GM13976 (cell line): ENCODE measurements at regions not wholly inside any gene's neighbourhood (a gene's known extent, or its start where the extent isn't known, plus 50 kb on each side); places are given as distances from the start of the nearest gene placed in this dataset.
"Not testable (repeated sequence)": the region's sequence is repeated elsewhere in the genome, so short reads cannot be mapped to it uniquely, and the experiment has no call there.

Experiments
- DNase-seq: peaks from one replicate; pipeline ENCODE4 v3.0.0; 2012; ENCODE audit warnings: low spot score
- in situ Hi-C: fragments of 300-500 bp; cut with MboI; formaldehyde crosslinking; loops from one replicate; pipeline ENCODE4 v1.12.0; 2022; ENCODE audit warnings: low sequenced_read_pairs, mixed read lengths, inconsistent platforms; ENCODE audit not compliant: unreplicated experiment

DNA sequence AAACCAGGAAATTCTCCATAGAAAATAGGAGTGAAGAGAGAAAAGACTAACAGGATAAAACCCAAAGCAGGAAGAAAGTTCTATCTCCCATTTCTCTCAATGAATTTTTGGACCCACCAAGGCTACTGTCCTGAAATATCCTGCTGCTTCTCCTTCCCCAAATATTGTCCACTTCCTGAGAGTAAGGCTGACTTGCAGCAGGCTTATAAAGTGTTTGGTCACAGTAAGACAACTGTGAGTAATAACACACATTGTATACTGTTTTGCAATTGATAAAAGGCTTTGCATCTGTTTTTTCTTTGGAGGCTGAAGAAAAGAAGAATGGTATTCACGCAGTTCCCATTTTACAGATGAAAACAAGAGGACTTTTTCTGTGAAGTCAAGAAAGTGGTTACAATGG is 52.8 kb downstream of the FOXD4L6 start:
- DNase-seq, in situ Hi-C loops: not testable (repeated sequence)

DNA sequence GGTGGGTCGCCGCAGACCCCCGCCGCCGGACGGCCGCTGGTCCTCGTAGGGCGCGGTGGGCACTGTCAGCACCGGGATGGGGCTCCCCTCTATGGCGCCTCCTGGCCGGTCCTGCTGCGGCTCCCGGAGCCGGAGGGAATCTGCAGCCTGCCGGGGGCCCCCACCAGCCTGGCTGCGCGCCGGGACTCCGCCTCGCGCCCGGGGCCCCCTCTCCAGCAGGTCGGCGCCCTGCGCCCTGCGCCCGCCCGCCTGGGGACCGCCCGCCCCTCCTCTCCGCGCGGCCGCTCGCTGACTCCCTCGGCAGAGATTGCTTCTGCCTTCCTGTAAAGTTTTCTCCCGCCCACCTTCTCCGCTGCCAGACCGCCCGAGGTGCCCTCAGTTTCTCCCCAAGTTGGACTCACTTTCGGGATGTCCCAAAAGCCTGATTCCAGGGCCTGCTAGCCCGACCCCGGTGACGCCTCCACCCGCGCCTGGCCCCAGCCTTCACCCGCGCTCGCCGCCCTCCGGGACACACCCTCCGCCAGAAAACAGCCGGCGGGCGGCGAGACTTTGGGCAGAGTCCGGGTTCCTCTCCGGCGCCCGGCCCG is 54.0 kb downstream of the FOXD4L6 start:
- in situ Hi-C loops = not testable (repeated sequence)
- peak; percentile 25 for DNase-seq

DNA sequence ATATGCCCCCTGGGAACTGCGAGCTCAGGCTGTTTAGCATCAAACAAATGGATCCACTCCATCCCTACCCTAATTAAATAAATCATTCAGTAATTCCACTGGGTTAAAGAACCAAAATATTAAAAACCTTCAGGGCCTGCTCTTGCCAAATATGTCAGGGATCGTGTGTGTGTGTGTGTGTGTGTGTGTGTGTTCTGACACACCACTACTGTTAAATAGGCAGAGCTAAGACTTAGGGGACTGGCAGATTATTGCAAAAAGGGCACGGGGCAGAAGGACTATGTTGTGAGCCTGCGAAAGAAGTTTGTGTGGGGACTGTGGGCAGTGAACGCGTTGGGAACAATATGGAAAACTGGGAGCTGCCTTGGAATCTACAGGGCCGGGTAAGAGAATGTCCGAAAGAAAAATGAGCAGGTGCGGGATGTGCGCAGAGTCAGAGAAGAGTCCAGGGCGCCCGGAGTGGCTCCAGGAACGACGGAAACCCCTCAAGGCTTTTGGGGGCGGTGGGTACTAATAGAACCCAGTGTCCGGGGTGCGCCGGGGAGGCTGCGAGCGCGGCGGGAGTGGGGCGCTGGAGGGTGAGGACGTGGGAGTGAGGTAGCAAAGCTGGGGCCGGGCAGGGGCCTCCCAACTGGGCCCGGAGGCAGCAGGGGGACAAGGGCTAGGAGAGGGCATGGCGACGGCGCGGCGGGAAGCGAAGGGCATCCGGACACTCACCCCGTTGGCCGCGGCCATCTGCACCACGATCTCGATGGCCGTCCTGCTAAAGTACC is 54.8 kb downstream of the FOXD4L6 start:
- in situ Hi-C loops = not testable (repeated sequence)

DNA sequence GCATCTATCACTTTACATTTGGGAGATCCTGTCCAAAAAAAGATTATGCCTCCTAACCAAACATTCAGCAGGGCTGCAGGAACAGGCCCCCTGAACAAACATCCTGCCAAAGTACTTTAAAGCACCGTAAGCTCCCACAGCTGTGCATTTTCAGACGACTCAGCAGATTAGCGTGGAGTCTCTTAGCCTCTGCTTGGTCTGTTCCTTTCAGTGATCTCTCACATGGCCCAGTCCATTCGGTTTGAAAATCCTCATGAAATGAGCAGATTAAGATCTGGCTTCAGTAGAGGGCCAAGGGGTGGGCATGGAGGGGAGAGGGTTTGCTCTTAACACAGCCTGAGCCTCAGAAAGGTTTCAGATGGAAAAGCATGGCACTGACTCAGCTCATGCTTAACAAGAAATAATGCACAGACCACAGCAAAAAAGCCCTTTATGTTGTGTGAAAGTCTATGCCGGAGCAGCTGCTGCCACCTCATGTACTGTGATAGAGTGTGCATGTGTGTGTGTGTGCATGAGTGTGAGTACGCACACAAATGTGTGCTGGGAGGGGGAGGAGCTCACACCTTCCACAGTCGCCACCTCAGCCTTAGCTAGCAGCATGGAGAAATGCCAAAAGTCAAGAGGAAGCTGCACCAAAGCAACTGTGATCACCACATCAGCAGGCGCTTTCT is 64.2 kb downstream of the FOXD4L6 start:
- in situ Hi-C loops = not testable (repeated sequence)
- DNase-seq = peak; percentile 0

More for the DNA sequence above, 54.8 kb downstream of the FOXD4L6 start:
- peak; percentile 3 for DNase-seq

DNA sequence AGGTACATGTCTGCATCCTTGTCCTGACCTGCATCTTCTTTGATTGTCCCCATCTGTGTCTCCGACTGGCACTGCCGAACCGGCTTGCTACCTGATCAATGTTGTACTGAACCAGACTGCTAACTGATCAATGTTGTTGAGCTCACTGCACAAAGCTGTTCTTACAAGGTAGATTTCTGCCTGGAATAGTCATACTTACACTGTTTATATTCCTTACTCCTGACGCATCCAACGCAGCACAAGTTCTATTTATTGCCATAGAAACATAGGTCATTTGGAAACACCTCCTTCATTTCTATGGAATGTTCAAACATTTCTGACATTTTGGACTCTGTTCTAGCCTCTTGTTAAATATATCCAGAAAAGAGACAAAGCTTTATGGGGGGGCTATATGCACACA is 65.2 kb downstream of the FOXD4L6 start:
- DNase-seq, in situ Hi-C loops: not testable (repeated sequence)

DNA sequence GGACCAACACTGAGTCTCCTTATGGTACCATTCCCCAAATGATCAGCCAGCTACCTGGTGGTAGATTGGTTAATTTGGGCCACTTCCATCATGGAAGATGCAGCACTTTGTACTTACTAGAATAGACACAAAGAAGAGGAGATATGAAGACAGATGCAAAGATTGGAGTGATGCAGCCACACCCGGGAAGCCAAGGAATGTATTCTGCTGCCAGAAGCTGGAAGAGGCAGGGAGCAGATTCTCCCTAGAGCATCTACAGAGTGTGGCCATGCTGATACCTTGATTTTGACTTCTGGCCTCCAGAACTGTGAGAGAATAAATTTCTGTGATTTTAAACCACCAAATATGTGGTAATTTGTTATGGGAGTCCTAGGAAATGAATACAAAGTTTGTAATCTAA is 68.9 kb downstream of the FOXD4L6 start:
- in situ Hi-C loops, DNase-seq: not testable (repeated sequence)

DNA sequence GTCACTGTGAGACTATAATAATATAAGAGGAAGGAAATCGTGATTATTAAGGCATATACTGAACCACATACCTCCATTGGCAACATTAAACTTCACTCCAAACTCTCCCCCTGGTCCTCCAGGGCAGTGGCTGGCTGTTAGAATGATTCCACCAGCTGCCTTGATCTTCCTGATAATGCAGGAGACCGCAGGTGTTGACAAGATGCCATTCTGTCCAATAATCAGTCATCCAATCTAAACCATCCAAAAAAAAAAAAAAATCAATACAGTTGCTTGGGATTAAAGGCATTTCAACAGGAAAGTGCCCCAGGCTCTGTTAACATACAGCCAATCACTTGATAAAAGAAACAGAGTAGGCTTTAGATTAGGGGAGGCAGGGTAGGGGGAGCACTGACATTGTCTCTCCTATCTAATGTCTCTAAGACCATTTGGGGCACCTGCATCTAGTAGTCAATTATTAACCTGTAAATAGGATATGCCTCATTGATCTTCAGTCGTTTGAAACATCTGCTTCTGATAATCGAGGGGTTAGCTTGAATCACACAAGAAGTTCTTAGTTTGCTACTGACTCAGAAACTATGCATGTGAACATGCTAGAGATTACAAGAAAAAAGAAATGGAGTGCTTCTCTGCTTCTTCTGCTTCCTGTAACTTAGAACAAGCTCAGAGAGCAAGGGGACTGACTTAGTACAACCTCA is 74.7 kb downstream of the FOXD4L6 start:
- DNase-seq, in situ Hi-C loops: not testable (repeated sequence)

DNA sequence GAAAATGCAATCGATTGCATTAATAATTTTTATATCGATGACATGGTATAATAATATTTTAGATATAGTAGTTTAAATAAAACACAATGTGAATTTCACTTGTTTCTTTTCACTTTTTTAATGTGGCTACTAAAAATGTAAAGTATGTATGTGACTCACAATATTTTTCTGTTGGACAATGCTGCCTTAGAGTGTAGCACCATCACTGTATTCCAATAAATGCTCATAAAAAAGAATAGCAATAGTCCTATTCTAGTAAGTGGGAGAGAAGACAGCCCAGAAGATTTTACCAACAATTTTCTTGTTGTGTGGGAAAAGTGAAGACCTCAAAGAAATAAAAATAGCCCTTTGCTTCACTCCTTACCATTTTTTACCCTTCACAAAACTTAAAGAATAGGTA is 79.8 kb downstream of the FOXD4L6 start:
- in situ Hi-C loops, DNase-seq: not testable (repeated sequence)

DNA sequence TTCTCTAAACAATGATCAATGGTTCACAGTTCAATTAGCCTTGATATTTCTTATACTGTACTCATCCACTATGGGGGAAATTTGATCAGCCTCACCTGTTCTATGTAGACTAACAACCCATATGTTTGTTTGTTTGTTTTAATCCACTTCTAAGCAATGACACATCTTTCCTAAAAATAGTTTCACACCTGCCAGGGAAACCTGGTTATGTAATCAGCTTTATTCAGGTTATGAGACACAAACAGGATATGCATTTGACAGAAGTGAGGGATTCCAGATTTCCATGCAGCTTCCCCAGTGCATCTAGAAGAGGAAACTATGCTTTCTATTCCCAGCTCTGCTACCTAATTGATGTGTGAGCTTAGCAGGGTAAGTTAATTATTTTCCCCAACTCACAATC is 80.7 kb downstream of the FOXD4L6 start:
- in situ Hi-C loops, DNase-seq: not testable (repeated sequence)

DNA sequence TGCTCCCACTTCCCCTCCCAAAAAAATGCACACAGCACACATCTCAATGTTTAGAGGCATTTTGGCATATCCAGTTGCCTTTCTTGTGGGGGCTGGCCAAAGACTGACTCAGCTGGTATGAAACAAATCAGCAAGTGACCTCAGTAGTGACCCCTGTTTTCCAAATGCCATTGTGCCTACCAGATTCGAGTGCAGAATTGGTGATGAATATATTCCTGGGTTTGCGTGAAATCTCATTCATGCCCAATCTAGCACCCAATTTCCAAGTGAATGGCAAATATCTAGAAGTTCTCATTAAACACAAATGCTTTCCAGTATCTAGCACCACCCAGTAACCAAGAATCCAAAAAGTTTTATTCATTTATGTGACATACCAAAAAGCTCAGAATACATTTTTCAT is 83.6 kb downstream of the FOXD4L6 start:
- DNase-seq, in situ Hi-C loops: not testable (repeated sequence)

DNA sequence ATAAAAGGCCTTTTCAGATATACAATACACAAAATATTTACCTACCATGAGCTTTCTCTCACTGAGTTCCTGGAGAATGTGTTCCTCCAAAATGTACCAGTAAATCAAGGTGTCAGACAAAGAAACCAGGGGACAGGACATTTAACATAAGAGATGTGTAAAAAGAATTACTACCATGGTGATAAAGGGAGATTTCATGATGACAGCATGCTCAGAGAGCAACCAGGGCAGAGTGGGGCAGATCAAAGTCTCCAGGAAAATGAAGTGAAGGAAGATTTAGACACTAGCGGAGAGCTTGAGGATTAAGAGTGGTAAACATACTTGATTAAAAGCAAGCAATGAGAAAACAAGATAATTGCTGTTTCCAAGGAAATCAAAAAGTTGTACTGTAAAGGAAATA is 85.0 kb downstream of the FOXD4L6 start:
- DNase-seq, in situ Hi-C loops: not testable (repeated sequence)

DNA sequence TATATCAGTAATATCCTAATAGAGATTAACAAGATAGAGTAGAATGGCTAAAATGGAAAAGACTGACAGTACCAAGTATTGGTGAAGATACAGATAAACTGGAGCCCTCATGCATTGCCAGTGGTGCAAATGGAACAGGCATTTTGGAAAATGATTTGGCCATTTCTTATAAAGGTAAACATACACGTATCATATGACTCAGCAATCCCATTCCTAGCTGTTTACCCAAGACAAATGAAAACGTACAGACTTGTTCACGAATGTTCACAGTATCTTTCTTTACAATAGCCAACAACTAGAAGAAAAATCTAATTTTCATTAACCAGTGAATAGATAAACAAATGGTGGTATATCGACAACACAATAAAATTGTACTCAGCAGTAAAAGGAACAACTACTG is 86.4 kb downstream of the FOXD4L6 start:
- DNase-seq, in situ Hi-C loops: not testable (repeated sequence)

DNA sequence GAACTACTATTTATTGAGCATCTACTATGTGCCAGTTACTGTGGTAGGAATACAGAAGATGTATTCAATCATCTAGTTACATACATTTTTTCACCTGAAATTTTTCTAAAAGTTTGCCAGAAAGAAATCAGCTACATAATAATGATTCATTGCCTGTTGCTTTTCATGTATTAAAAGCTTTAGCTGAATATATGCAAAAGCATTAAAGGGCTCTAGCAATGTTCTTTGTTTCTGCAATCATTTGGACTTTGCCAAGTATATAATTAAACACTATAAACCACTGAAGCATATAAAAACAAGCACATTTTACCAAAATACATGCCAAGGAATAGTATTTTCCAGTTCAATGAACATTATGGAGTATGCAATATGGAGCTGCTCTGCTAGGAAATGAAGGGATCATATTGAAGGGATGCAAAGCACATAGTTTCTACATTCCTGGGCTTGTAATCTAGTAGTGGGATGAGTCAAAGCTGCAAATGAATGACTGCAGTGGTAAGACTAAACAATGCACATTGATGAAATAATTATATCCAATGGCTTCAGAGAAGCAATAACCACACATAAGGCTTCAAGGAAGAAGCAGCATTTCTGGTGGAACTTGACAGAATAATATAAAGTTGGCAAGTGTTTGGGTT is 87.7 kb downstream of the FOXD4L6 start:
- DNase-seq, in situ Hi-C loops: not testable (repeated sequence)

DNA sequence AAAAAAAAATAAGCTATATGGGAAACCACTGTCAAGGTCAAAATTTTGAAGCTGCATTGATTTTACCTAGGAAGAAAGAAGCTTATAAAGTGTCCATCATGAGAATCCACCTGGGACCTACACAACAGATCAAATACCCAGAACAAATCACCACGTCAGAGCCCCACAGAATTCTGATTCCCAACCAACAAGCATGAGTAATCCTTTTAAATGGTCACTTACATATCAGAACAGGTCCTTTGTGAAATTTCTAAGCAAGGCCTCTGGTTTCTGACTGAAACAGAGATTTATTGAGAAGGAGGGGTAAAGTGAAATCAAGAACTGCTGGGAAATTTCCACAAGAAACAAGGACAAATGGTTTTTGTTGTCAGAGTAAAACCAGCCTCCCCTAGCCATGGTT is 93.2 kb downstream of the FOXD4L6 start:
- in situ Hi-C loops = not testable (repeated sequence)

DNA sequence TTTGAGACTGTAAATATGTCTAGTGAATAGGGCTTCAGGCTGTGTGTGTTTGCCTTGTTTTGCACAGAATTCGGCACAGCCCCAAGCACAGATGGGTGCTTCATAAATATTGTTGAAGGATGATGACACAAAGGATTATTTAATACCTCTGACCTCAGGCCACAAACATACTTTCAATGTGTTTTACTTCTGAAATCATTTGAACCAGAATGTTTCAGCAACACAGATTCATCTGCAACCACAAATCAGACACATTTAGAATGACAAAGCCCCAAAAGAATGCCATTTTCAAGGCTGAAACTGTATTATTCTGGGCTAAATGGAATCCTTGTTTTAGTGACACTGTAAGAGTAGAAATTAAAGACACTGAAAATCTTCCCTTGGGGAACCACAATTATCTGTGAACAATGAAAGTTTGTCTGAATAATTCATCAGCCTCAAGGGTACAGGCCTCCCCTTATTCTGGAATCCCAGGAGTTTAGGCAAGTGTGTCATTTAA is 93.7 kb downstream of the FOXD4L6 start:
- DNase-seq, in situ Hi-C loops: not testable (repeated sequence)

More for the DNA sequence above, 93.2 kb downstream of the FOXD4L6 start:
- DNase-seq = not testable (repeated sequence)

DNA sequence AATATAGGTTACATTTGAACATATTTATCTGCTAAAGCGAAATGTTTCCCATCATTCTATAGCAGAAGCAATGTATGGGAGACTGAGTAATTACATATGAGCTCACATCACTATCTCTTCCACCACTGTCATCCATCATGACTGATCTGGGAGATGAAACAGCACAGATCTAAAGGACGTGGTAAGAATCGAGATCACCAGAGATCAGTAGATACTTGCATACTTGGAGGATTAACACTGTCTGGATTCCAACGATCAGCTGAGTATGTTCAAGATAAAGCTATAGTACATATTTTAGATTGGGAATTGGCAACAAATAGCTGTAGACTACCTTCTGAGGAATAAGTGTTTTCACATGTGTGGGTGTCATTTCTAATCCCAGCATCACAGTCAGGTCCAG is 94.6 kb downstream of the FOXD4L6 start:
- DNase-seq, in situ Hi-C loops: not testable (repeated sequence)

DNA sequence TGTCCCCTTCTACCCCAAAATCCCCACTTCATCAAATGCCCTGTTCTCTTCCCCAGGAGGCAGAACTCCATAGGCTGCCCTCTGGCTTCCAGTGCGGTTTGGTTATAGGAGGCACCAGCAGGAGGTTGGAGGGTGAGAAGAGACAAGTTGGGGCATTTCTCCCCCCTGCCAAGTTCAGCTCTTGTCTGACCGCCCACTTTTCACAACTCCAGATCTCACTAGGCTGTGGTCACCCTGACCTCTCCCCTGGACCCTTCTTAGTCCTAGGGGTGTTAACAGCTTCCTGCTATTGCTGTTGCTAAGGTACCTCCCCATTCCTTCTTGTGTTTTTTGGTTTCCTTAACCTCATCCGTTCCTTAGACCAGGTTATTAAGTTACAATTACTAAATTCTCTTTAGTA is 95.1 kb downstream of the FOXD4L6 start:
- in situ Hi-C loops, DNase-seq: not testable (repeated sequence)
